Fibroblast of upper back skin (primary cell): ENCODE measurements at regions not wholly inside any gene's neighbourhood (a gene's known extent, or its start where the extent isn't known, plus 50 kb on each side); places are given as distances from the start of the nearest gene placed in this dataset.
"Not testable (repeated sequence)": the region's sequence is repeated elsewhere in the genome, so short reads cannot be mapped to it uniquely, and the experiment has no call there.

Source experiments
- DNase-seq: peaks from one replicate; pipeline ENCODE4 v3.0.0-alpha.2; 2013

DNA sequence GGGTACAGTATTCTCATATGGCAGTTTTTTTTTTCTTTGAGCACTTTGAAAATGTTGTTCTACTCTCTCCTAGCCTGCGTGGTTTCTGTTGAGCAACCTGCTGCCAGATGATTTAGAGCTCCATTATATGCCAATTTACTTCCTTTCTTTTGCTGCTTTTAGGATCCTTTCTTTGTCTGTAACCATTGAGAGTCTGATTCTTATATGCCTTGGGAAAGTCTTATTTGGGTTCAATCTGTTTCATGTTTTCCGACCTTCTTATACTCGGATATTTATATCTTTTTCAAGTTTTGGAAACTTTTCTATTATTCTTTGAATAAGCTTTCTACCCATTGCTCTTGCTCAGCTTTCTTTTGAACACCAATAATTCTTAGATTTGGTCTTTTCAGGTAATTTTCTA is 138.1 kb upstream of the RAG2 start:
- no peak for DNase-seq

DNA sequence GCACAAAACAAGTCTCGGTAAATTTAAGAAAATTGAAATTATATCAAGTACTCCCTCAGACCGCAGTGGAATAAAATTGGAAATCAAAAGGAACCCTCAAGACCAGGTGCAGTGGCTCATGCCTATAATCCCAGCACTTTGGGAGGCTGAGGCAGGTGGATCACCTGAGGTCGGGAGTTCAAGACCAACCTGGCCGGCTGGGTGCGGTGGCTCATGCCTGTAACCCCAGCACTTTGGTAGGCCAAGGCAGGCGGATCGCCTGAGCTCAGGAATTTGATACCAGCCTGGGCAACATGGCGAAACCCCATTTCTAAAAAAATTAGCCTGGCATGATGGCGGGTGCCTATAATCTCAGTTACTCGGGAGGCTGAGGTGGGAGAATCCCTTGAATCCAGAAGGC is 135.7 kb upstream of the RAG2 start:
- DNase-seq: not testable (repeated sequence)

DNA sequence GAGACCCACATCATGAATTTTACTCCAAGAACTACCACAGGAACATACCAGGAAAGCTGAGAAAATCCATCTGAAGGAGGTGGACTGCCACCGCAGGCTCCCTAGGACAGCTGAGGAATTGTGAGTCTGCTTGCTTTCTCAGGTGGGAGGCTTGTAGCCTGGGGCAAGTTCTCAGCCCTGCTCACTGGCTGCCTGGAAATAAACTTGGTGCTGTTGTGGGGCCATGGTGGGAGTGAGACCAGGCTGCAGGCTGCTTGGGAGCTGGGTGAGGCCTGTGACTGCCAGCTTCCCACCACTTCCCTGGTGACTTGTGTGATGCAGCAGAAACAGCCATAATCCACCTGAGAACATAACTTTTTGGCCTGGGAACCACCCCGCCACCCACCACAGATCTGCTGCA is 132.7 kb upstream of the RAG2 start:
- DNase-seq: no peak

DNA sequence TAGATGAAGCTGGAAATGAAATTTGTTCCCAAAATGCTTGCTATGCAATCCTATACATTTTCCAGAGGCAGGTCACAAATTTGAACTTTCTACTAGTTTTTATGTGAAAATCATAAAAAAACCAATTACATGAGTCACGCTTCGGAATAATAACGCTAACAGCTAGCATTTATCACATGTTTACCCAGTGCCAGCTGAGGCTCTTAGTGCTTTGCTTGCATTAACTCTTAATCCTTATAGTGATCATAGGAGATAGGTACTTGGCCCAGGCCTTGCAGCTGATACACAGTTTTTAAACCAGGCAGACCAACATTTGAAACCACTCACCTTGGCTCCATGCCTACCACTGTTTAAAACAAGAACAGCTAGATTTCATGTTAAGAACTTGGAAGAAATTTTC is 131.8 kb upstream of the RAG2 start:
- no peak for DNase-seq

DNA sequence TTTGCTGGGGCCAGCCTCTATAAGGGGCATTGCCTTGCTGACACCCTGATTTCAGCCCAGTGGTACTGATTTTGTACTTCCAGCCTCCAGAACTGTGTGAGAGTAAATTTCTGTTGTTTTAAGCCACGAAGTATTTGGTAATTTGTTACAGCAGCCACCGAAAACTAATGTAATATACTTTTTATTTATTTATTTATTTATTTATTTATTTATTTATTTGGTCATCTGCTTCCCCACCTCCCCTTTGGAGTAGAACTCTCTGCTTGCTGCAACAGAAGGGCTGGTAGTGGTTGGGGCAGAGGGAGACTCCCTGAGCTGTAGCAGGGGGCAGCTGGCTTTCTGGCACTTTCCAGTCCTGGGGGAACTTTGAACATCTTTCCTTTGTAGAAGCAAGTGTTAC is 128.4 kb upstream of the RAG2 start:
- DNase-seq: no peak

DNA sequence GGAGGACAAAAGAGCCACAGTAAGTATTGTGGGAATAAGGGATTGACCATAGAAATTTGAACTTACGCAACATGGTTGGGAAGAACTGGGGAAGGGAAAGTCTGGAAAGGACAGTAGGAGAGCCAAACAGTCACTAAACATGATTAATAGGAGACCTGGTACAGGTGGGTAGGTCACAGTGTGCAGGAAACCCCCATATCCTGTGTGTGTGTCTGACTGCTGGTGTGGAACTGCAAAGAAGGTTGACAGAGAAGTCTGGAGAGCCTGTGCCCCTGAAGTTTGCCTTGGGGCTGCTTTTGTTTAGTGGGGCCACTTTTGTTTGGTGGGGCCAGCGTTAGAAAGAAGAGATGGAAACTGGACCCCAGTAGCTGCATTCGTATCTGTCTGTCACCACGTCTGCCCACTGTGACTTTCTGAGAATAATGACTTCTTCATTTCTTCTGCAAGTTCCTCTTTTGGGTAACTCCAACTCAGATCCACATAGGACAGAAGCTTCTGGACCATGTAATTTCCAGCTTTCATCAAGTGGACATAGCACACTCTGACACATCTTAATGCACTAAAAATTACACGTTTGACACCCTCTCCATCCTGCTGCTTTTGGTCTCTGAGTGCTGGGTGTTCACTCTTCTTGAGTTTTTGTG is 126.8 kb upstream of the RAG2 start:
- DNase-seq: no peak

DNA sequence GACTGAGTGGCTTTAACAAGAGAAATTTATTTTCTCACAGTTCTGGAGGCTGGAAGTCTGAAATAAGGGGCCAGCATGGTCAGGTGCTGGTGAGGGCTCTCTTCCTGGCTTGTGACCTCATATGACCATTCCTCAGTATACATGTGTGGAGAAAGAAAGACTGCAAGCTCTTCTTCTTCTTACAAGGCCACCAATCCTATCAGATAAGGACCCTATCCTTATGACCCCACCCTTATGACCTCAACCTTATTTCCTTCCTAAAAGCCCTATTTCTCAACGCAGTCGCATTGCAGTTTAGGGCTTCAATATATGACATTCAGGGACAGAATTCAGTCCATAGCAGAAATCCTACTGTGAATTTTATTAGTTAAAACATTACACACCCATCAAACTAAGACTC is 124.4 kb upstream of the RAG2 start:
- DNase-seq: no peak

DNA sequence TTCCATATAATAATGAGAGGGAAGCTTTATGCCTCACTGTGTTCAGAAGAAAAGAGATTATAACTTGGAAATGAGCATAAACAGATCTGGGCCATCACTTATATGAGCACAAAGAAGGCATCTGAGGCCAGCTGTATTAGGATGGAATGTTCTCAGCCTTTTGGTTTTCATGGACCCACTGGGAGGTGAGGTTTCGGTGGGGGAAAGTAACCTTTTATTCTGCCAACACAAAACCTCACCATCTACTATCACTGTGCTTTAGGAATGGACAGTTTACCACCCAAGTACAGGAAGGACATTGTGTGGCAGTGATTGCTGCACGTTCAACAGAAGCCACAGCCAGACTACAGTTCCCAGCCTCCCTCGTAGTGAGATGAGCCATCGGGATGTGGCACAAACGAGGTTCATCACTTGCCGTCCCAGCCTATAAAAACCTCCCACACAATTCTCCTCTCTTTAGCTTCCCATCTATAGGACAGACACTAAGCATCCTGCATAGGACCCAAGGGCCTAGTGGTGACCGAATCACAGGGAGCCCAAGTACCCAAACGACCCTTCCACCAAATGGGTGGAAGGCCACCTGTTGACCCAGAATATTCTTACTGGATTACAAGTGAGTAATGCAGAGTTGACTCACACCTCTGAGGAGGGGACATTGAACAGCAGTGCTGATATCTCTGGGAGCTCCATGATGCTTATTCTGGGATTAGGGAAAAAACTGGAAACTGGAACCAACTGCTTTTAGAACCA is 121.5 kb upstream of the RAG2 start:
- DNase-seq: no peak

DNA sequence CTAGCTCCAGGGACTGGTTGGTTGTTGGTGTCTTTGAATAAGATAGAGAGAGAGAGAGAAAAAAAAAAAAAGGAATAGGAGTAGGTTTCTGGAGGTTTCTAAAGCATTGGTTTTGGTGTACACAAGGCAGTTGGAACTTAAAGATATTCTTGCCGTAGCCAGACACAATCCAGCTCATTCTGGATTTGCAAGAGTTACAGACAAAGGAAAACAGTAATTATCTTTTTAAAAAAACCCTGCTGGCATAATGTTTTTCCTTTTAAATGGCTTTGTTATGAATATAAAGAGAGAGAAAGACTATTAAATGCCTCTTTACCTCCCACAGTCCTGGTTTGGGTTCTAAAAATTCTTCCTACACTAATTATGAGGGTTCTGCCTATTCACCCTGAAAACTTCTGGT is 120.4 kb upstream of the RAG2 start:
- no peak for DNase-seq

DNA sequence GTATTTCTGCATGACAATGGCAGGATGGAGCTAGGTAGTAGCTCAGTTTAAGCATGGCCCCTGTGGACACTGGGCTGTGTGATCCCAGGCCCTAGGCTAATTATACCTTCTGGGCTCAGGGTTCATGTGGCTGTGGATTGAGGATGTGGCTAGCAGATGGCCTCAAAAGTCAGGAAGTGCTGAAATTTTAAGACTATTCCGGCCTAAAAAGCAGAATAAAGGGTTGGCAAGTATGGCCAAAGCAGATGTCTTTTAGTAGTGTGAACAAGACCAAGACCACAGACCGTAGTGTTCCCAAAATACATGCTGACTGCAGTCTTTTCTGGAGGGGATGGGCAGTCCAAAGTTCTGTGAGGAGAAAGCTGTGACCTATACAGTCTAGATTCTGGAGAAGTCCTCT is 115.7 kb upstream of the RAG2 start:
- DNase-seq: no peak

DNA sequence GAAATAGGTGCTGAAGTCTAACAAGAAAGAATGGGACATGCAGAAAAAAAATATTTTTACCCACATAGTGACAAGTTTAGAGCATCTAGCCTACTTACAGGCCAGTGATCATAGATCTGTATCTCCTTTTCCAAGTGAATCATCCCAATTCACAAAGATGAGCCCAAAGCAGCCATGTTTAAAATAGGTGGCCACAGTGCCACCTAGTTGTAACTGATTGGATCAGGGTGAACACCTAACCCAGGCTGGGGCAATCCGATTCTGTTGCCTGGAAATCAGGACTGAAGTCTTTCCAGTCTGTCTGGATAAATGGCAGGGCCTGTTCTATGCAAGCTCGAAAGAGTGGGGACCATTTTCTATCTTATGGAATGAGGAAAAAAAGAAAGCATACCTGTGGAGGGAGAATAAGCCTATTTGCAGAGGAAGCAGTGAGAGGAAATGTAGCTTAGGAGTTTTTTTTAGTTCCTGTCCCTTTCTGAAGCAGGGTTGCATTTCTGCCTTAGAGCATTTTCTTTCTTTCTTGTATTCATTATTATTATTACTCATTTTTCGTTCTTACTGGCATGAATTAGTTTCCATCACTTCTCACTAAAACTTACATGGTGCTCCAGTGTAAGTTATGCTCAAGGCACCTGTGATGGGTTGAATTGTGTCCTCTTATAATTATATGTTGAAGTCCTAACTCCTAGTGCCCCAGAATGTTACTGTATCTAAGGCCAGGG is 113.2 kb upstream of the RAG2 start:
- DNase-seq: no peak
